H9 (cell line): ENCODE measurements at regions not wholly inside any gene's neighbourhood (a gene's known extent, or its start where the extent isn't known, plus 50 kb on each side); places are given as distances from the start of the nearest gene placed in this dataset.

Source experiments
- DNase-seq: peaks from one replicate; pipeline ENCODE4 v3.0.0-alpha.2; 2017
- H2AFZ ChIP-seq: one replicate; pipeline ENCODE4 v1.6.1; 2013; ENCODE audit warnings: mild to moderate bottlenecking, low read length, control low read depth, moderate library complexity
- H2AK5ac ChIP-seq: 2 replicates; pipeline ENCODE4 v1.6.1; 2013; ENCODE audit warnings: low read length, control low read depth, mixed read lengths; ENCODE audit not compliant: insufficient read length
- H2BK120ac ChIP-seq: one replicate; pipeline ENCODE4 v1.6.1; 2013; ENCODE audit warnings: low read depth, mild to moderate bottlenecking, low read length, control low read depth, inconsistent platforms; ENCODE audit not compliant: poor library complexity, severe bottlenecking
- H2BK12ac ChIP-seq: 2 replicates; pipeline ENCODE4 v1.6.1; 2013; ENCODE audit warnings: low read length, control low read depth, mixed read lengths, low read depth; ENCODE audit not compliant: insufficient read length
- H2BK15ac ChIP-seq: 2 replicates; pipeline ENCODE4 v1.6.1; 2013; ENCODE audit warnings: low read depth, low read length, control low read depth
- H2BK20ac ChIP-seq: one replicate; pipeline ENCODE4 v1.6.1; 2013; ENCODE audit warnings: low read depth, mild to moderate bottlenecking, low read length, control low read depth, inconsistent platforms; ENCODE audit not compliant: poor library complexity, severe bottlenecking
- H2BK5ac ChIP-seq: 2 replicates; pipeline ENCODE4 v1.6.1; 2013; ENCODE audit warnings: low read length, control low read depth, mixed read lengths; ENCODE audit not compliant: insufficient read length
- H3K14ac ChIP-seq: 2 replicates; pipeline ENCODE4 v1.6.1; 2013; ENCODE audit warnings: low read length, control low read depth; ENCODE audit not compliant: insufficient read depth
- H3K18ac ChIP-seq: 2 replicates; pipeline ENCODE4 v1.6.1; 2013; ENCODE audit warnings: low read depth, mild to moderate bottlenecking, mixed read lengths, low read length, control low read depth; ENCODE audit not compliant: insufficient read length
- H3K23ac ChIP-seq: 2 replicates; pipeline ENCODE4 v1.6.1; 2013; ENCODE audit warnings: low read length, control low read depth, mixed read lengths, low read depth; ENCODE audit not compliant: insufficient read length
- H3K23me2 ChIP-seq: 2 replicates; pipeline ENCODE4 v1.6.1; 2013; ENCODE audit warnings: low read depth, mild to moderate bottlenecking, mixed read lengths, low read length, control low read depth; ENCODE audit not compliant: insufficient read length, poor library complexity, severe bottlenecking
- H3K27ac ChIP-seq: 2 replicates; pipeline ENCODE4 v1.5.1; 2013; ENCODE audit warnings: low read length, control low read depth, mixed read lengths, low read depth; ENCODE audit not compliant: insufficient read length
- H3K27me3 ChIP-seq: 2 replicates; pipeline ENCODE4 v1.6.1; 2013; ENCODE audit warnings: low read length, control low read depth, inconsistent platforms; ENCODE audit not compliant: insufficient read depth
- H3K4ac ChIP-seq: 2 replicates; pipeline ENCODE4 v1.6.1; 2013; ENCODE audit warnings: low read depth, mild to moderate bottlenecking, control low read depth, inconsistent platforms, low read length, moderate library complexity
- H3K4me1 ChIP-seq: 2 replicates; pipeline ENCODE4 v1.6.1; 2013; ENCODE audit warnings: low read length, control low read depth, inconsistent platforms; ENCODE audit not compliant: insufficient read depth
- H3K4me2 ChIP-seq: 2 replicates; pipeline ENCODE4 v1.6.1; 2013; ENCODE audit warnings: low read length, control low read depth, mixed read lengths; ENCODE audit not compliant: insufficient read length, insufficient read depth
- H3K56ac ChIP-seq: 2 replicates; pipeline ENCODE4 v1.6.1; 2013; ENCODE audit warnings: low read depth, mild to moderate bottlenecking, mixed read lengths, low read length, control low read depth; ENCODE audit not compliant: insufficient read length
- H3K79me1 ChIP-seq: 2 replicates; pipeline ENCODE4 v1.6.1; 2013; ENCODE audit warnings: low read depth, mild to moderate bottlenecking, moderate library complexity, low read length, control low read depth, inconsistent platforms; ENCODE audit not compliant: insufficient read depth, poor library complexity, severe bottlenecking
- H3K79me2 ChIP-seq: 2 replicates; pipeline ENCODE4 v1.6.1; 2013; ENCODE audit warnings: low read length, control low read depth, inconsistent platforms; ENCODE audit not compliant: insufficient read depth
- H3K9ac ChIP-seq: 2 replicates; pipeline ENCODE4 v1.6.1; 2013; ENCODE audit warnings: low read length, control low read depth, mixed read lengths; ENCODE audit not compliant: insufficient read length; ENCODE audit errors: extremely low read depth
- H3K9me3 ChIP-seq: one replicate; pipeline ENCODE4 v1.6.1; 2013; ENCODE audit warnings: low read depth, low read length, inconsistent platforms; ENCODE audit not compliant: control insufficient read depth
- H3T11ph ChIP-seq: one replicate; pipeline ENCODE4 v1.6.1; 2013; ENCODE audit warnings: mild to moderate bottlenecking, low read length, control low read depth, inconsistent platforms
- H4K20me1 ChIP-seq: one replicate; pipeline ENCODE4 v1.6.1; 2013; ENCODE audit not compliant: control insufficient read depth, insufficient read length, insufficient read depth
- H4K5ac ChIP-seq: 2 replicates; pipeline ENCODE4 v1.6.1; 2013; ENCODE audit warnings: low read depth, mild to moderate bottlenecking, mixed read lengths, low read length, control low read depth; ENCODE audit not compliant: insufficient read length
- H4K8ac ChIP-seq: replicated peaks from 2 replicates; pipeline ENCODE4 v1.6.1; 2013; ENCODE audit warnings: low read length, control low read depth, mixed read lengths, low read depth; ENCODE audit not compliant: insufficient read length
- H4K91ac ChIP-seq: 2 replicates; pipeline ENCODE4 v1.6.1; 2013; ENCODE audit warnings: low read depth, mild to moderate bottlenecking, moderate library complexity, mixed read lengths, low read length, control low read depth; ENCODE audit not compliant: insufficient read length
- H3K27ac Mint-ChIP-seq, 3 experiments: 2 replicates in 2 of 3; 3 replicates in 1 of 3; pipeline ENCODE4 v1.8.0; 2020 to 2021; ENCODE audit warnings: mixed read lengths in 3 of 3, mild to moderate bottlenecking in 1 of 3, moderate library complexity in 1 of 3
- H3K27me3 Mint-ChIP-seq: 2 replicates; pipeline ENCODE4 v1.8.0; 2021; ENCODE audit warnings: low read depth, mild to moderate bottlenecking, moderate library complexity, mixed read lengths
- H3K36me3 Mint-ChIP-seq, 3 experiments: 2 replicates in 2 of 3; 3 replicates in 1 of 3; pipeline ENCODE4 v1.8.0; 2020 to 2021; ENCODE audit warnings: low read depth in 3 of 3, mixed read lengths in 3 of 3; ENCODE audit not compliant: insufficient read depth in 1 of 3
- H3K4me1 Mint-ChIP-seq, 2 experiments: 2 replicates each; pipeline ENCODE4 v1.8.0; 2020; ENCODE audit warnings: mixed read lengths in 2 of 2
- H3K4me3 Mint-ChIP-seq, 2 experiments: 2 replicates in 1 of 2; 3 replicates in 1 of 2; pipeline ENCODE4 v1.8.0; 2020 to 2021; ENCODE audit warnings: mild to moderate bottlenecking in 2 of 2, mixed read lengths in 2 of 2, moderate library complexity in 1 of 2
- H3K9me3 Mint-ChIP-seq, 2 experiments: 2 replicates in 1 of 2; 3 replicates in 1 of 2; pipeline ENCODE4 v1.8.0; 2020; ENCODE audit warnings: mild to moderate bottlenecking in 2 of 2, mixed read lengths in 2 of 2, moderate library complexity in 1 of 2
- WGBS: extraction: QIAGEN DNeasy Blood & Tissue Kit; methylation state at CpG from one replicate; pipeline ENCODE4 v1.1.7; 2013; ENCODE audit warnings: missing lambda C conversion rate, low lambda C conversion rate, mixed read lengths; ENCODE audit not compliant: insufficient read length; ENCODE audit errors: extremely low coverage; 5-methylcytosine and 5-hydroxymethylcytosine counted together
- TF ChIP-seq, protein P1 (sequence below): fragments of 200-600 bp; sonication (generic); conservative IDR thresholded peaks from 3 replicates; pipeline ENCODE4 v1.8.0; 2021; ENCODE audit warnings: antibody characterized with exemption, mild to moderate bottlenecking

DNA sequence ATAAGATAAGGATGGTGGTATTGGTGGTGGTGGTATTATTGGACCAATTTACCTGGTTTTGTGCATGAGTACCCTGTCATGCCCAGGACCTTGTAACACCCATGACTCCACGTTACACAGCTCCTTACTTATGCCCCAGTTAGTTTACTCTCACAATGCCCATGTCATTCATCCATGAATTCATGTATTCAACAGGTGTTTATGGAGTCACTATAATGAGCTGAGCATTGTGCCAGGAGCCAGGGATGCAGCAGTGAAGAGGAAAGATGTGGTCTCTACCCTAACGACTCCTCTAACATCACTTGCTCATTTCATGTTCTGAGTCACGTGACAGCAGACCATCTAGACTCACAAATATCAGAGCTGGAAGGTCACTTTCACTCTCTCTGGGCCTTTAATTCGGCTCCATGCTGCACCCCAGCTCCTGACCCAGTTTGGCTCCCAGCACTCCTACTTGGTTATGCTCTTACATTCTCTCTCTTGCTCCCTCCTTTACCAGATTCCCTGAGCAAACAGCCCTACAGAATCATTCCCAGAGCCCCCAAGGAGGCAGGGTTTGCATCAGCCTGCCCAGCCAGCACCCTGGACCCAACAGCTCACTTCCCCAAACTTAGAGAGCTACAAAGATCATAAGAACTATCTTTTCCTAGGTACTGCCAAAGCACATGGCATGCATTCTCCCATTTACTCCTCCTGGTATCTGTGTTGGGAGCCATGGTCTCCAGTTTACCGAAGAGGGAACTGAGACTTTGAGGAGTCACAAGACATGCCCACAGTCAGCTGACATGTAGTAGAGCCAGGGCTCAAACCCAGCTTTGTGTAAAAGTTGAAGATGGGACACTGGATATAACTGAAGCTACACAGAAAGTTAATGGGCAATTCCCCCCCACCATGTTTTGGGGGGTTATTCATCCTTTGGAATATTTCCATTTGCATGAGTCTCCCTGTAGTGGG lies 449.9 kb downstream of the LRATD1 start:
- Histone ChIP-seq H2BK20ac (no peak overlapping the region), H3K23me2 (no peaks in the 10 kb centered on the region), H3T11ph (no peak overlapping the region), H3K4me2 (no peak overlapping the region), H3K9me3 (no peaks in the 10 kb centered on the region), H3K79me1 (no peaks in the 10 kb centered on the region), H3K27ac (no peak overlapping the region), H3K79me2 (no peaks in the 10 kb centered on the region), H3K56ac (no peak overlapping the region), H3K9ac (no peak overlapping the region), H4K20me1 (no peaks in the 10 kb centered on the region), H2BK12ac (no peak overlapping the region), H3K18ac (no peak overlapping the region), H4K91ac (no peak overlapping the region), H3K23ac (no peak overlapping the region), H2AK5ac (no peak overlapping the region), H3K4me1 (no peaks in the 10 kb centered on the region), H2BK5ac (no peak overlapping the region), H4K8ac (no peak overlapping the region), H3K14ac (no peak overlapping the region), H2BK15ac (no peak overlapping the region), H3K27me3 (no peaks in the 10 kb centered on the region), H2BK120ac (no peak overlapping the region), H2AFZ (no peak overlapping the region), H3K4ac (no peak overlapping the region), H4K5ac (no peak overlapping the region)
- H3K4me1 Mint-ChIP-seq, result no peaks in the 10 kb centered on the region
- H3K9me3 Mint-ChIP-seq, result peaks cover 0 to 4% of the 10 kb centered on the region in 2 experiments; a peak in 2 of 5 replicates
- WGBS, result no CpG with 5 or more reads among the region's 5 CpGs
- no peak overlapping the region for H3K4me3 Mint-ChIP-seq
- no peak overlapping the region; a peak in 2 of 7 replicates for H3K27ac Mint-ChIP-seq
- TF ChIP-seq, protein P1, sequence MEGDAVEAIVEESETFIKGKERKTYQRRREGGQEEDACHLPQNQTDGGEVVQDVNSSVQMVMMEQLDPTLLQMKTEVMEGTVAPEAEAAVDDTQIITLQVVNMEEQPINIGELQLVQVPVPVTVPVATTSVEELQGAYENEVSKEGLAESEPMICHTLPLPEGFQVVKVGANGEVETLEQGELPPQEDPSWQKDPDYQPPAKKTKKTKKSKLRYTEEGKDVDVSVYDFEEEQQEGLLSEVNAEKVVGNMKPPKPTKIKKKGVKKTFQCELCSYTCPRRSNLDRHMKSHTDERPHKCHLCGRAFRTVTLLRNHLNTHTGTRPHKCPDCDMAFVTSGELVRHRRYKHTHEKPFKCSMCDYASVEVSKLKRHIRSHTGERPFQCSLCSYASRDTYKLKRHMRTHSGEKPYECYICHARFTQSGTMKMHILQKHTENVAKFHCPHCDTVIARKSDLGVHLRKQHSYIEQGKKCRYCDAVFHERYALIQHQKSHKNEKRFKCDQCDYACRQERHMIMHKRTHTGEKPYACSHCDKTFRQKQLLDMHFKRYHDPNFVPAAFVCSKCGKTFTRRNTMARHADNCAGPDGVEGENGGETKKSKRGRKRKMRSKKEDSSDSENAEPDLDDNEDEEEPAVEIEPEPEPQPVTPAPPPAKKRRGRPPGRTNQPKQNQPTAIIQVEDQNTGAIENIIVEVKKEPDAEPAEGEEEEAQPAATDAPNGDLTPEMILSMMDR, result no peak
- no peaks in the 10 kb centered on the region; a peak in 2 of 7 replicates for H3K36me3 Mint-ChIP-seq
- no peak for DNase-seq
- H3K27me3 Mint-ChIP-seq, result peaks cover 2% of the 10 kb centered on the region; the same call in 1 of the 2 replicates
